ENCODE measurements at regions not wholly inside any gene's neighbourhood (a gene's known extent, or its start where the extent isn't known, plus 50 kb on each side); places are given as distances from the start of the nearest gene placed in this dataset.
"Not testable (repeated sequence)": the region's sequence is repeated elsewhere in the genome, so short reads cannot be mapped to it uniquely, and the experiment has no call there.

- no peak for DNase-seq (ENCODE audit: low spot score)
These were observed 132.8 kb upstream of the SPATS2L start for GRCh38 chr2:200173691-200174090.

GRCh38 chr2:200174433-200175216 lies 131.9 kb upstream of the SPATS2L start:
- DNase-seq (ENCODE audit: low spot score) = no peak

- DNase-seq (ENCODE audit: low spot score) = peak; percentile 52
These were observed 128.3 kb upstream of the SPATS2L start for GRCh38 chr2:200177971-200178911.

- no peak for DNase-seq (ENCODE audit: low spot score)
These were observed 127.3 kb upstream of the SPATS2L start for GRCh38 chr2:200179151-200179550.

- no peak for DNase-seq (ENCODE audit: low spot score)
These were observed 125.5 kb upstream of the SPATS2L start for GRCh38 chr2:200180943-200181342.

GRCh38 chr2:200181755-200182154 lies 124.7 kb upstream of the SPATS2L start:
- DNase-seq (ENCODE audit: low spot score) = no peak

- no peak for DNase-seq (ENCODE audit: low spot score)
These were observed 121.5 kb upstream of the SPATS2L start for GRCh38 chr2:200184748-200185627.

- no peak for DNase-seq (ENCODE audit: low spot score)
These were observed 120.9 kb upstream of the SPATS2L start for GRCh38 chr2:200185628-200186000.

GRCh38 chr2:200186002-200186401 lies 120.5 kb upstream of the SPATS2L start:
- no peak for DNase-seq (ENCODE audit: low spot score)

- no peak for DNase-seq (ENCODE audit: low spot score)
These were observed 117.6 kb upstream of the SPATS2L start for GRCh38 chr2:200188876-200189275.

- no peak for DNase-seq (ENCODE audit: low spot score)
These were observed 116.5 kb upstream of the SPATS2L start for GRCh38 chr2:200189964-200190363.

GRCh38 chr2:200193331-200193730 lies 113.2 kb upstream of the SPATS2L start:
- DNase-seq (ENCODE audit: low spot score) = no peak

- DNase-seq (ENCODE audit: low spot score) = no peak
These were observed 112.7 kb upstream of the SPATS2L start for GRCh38 chr2:200193791-200194190.

- no peak for DNase-seq (ENCODE audit: low spot score)
These were observed 111.7 kb upstream of the SPATS2L start for GRCh38 chr2:200194746-200195145.

- no peak for DNase-seq (ENCODE audit: low spot score)
These were observed 107.5 kb upstream of the SPATS2L start for GRCh38 chr2:200199005-200199404.

- no peak for DNase-seq (ENCODE audit: low spot score)
These were observed 106.8 kb upstream of the SPATS2L start for GRCh38 chr2:200199576-200200263.

GRCh38 chr2:200201839-200202238 lies 104.7 kb upstream of the SPATS2L start:
- DNase-seq (ENCODE audit: low spot score) = not testable (repeated sequence)

- no peak for DNase-seq (ENCODE audit: low spot score)
These were observed 103.1 kb upstream of the SPATS2L start for GRCh38 chr2:200203381-200203827.

- no peak for DNase-seq (ENCODE audit: low spot score)
These were observed 98.5 kb upstream of the SPATS2L start for GRCh38 chr2:200208041-200208440.

- DNase-seq (ENCODE audit: low spot score) = no peak
These were observed 97.5 kb upstream of the SPATS2L start for GRCh38 chr2:200209030-200209429.

- DNase-seq (ENCODE audit: low spot score) = no peak
These were observed 94.8 kb upstream of the SPATS2L start for GRCh38 chr2:200211643-200212042.

Data from D341Med (cell line).